HG03103 (cell line): ENCODE measurements at regions not wholly inside any gene's neighbourhood (a gene's known extent, or its start where the extent isn't known, plus 50 kb on each side); places are given as distances from the start of the nearest gene placed in this dataset.

Source experiments
- ATAC-seq: cut with Tn5 transposase; IDR thresholded peaks from one replicate; pipeline ENCODE4 v1.9.1; 2021; ENCODE audit warnings: low read depth; ENCODE audit not compliant: unreplicated experiment

DNA sequence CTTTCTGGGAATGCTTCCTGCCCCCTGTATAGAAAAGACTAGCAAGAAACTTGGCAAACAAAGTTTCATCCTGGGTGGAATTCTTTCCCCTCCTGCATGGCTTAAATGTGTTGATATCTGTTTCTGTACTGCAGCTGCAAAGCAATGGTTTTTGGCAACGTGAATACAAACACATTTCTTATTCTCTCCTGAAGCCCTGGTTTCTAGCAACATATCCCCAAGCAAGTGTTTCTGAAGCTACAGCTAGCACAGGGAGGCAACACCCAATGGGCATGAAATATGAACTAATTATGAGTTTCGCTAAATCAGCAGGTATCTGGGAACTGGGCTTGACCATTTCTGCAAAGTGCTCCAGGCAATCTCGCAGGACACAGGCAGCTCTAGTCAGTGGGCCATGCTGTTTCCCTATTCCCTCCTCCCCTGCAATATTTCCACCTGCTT lies 392.3 kb upstream of the TMPO start:
- ATAC-seq, result no peak

GRCh38 chr12:98126637-98127335 lies 388.6 kb upstream of the TMPO start:
- no peak for ATAC-seq

- ATAC-seq, result no peak
Measured at GRCh38 chr12:98127336-98127679, 388.1 kb upstream of the TMPO start.

GRCh38 chr12:98127854-98128253 lies 387.5 kb upstream of the TMPO start:
- ATAC-seq, result no peak

- no peak for ATAC-seq
Measured at GRCh38 chr12:98136544-98136943, 378.8 kb upstream of the TMPO start.

DNA sequence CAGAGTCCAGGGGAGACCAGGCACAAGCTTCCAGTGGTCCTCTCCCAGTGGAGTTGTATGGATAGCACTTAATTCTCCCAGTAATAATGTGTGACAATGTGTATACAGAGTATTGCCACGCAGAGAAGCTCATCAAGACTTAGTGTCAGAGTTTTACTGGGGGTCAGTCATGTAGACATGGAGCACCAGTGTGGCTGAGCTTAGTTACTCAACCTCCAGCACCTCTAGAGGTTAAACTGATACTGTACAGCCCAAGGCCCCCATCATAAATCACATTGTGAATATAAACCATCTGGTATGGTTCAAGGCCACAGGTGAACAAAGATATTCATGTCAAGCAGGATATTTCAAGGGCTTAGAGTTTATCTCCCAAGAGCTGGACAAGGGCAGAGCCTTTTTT lies 378.1 kb upstream of the TMPO start:
- no peak for ATAC-seq

DNA sequence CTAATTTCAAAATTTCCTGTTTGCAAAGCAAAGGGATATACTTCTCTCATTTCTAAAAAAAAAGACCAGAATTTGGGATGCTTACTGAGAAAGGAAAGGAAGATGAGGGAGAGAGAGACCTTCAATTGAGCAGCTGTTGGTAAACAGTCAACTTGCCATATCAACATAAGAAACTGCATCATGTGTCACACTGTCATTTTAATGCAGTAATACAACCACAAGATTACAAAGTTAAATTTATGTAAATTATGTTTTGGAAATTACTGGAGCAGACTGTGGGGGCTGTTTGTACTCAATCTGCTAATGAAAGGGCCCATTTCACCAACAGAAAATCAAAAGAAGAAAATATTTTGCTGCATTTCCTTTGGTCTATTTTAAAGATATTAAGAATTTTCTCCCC lies 370.4 kb upstream of the TMPO start:
- ATAC-seq, result no peak

GRCh38 chr12:98146043-98146442 lies 369.3 kb upstream of the TMPO start:
- no peak for ATAC-seq

DNA sequence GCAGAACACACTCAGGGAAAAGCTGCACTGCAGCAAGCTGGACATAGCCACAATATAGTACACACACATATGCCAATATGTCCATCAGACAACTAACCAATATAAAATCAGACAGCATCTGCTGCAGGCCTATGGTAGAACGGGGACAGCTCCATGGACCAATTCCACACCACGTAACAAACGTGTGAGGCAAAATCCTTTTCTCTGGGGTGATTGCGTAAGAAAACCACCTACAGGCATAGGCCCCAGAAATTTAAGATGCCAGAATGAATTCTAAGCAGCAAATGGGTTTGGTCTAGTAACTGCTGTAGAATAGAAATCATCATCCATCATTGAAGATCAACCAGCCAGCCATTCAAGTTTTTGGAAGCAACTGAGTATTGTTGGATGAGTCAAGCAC lies 368.9 kb upstream of the TMPO start:
- no peak for ATAC-seq

DNA sequence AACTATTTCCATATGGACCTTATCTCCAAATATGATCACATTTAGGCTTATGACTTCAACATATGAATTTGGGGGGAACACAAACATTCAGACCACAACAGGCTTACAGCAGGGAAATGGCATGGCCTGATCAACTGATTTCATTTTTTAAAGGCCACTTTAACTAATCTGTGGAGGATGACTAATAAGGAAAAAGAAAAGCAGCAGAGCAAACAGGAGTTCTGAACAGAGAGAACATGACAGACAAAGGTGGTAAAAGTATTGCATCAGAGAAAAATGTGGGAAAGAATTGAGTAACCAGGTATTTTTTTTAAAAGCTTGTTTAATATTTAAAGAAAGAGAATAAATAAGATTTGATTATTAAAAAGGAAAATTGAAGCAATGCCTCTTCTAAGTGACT lies 366.1 kb upstream of the TMPO start:
- no peak for ATAC-seq

GRCh38 chr12:98149691-98150210 lies 365.6 kb upstream of the TMPO start:
- ATAC-seq, result no peak

DNA sequence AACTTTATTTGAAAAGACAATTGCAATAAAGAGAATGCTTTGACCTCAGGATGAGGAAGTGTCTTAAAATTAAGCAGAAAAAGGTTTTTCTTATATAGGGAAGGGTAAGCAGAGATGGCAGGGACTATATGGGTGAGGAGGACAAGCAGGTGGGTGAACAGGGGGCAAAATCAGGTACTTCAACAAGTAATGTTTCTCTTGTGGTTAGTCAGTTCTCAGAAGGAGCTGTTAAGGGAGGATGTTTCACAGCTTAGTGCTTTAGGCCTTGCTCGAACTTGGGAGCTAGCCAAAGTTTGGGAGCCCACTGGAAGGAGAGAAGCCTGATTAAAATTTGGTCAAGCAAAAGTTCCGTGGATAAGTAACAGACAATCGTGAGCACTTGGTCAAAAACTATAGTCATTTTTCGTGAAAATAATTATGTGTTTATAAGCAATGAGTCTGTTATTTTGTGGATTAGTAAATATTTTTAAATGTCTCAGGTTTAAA lies 364.2 kb upstream of the TMPO start:
- no peak for ATAC-seq

DNA sequence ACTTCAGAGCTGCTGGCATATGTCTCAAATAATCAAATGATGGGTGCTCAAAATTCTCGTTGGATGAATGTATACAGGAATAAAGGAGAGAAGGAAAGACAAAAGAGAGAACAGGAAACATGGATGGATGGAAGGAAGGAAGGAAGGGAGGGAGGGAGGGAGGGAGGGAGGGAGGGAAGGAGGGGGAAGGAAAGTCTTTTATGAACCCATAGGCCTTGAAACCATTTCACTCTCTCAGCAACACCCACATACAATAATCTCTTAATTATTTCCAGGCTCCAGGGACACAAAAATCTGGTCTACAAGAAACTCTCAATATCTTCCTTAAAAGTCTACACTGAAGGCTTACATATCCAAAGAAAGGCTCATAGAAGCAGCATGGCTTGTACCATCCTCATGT lies 363.4 kb upstream of the TMPO start:
- no peak for ATAC-seq

GRCh38 chr12:98154850-98155249 lies 360.5 kb upstream of the TMPO start:
- ATAC-seq, result no peak

- no peak for ATAC-seq
Measured at GRCh38 chr12:98156697-98157096, 358.7 kb upstream of the TMPO start.

GRCh38 chr12:98162906-98163678 lies 352.3 kb upstream of the TMPO start:
- ATAC-seq, result no peak

GRCh38 chr12:98172304-98172703 lies 343.1 kb upstream of the TMPO start:
- no peak for ATAC-seq

DNA sequence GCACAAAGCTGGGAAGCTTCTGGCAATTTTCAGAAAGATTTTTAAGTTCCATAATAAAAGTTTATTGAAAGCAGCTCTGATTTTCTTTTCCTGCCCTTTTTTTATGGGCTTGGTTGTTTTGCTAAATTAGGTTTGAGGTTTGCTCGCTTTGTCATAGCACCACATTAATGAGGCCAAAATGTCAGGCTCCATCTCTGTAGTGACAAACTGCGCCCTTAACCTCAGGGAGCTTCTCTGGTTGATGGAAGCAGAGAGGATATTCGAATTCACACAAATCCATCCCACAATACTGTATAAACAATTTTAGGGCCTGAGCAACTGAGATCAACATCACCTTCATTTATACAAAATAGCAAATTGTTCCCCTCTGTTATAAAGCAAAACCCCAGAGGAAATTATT lies 342.6 kb upstream of the TMPO start:
- no peak for ATAC-seq

- ATAC-seq, result no peak
Measured at GRCh38 chr12:98173773-98174427, 341.5 kb upstream of the TMPO start.

DNA sequence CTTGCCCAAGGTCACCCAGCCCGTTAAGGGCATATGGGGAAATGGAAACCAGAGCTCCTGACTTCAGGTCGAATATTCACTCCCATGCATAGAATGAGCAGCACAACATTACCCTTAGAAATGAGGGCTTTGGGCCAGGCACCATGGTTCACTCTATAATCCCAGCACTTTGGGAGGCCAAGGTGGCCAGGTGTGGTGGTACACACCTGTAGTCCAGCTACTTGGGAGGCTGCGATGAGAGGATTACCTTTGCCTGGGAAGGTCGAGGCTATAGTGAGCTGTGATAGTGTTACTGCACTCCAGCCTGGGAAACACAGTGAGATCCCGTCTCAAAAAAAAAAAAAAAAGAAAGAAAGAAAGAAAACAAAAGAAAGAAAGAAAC lies 341.0 kb upstream of the TMPO start:
- no peak for ATAC-seq

DNA sequence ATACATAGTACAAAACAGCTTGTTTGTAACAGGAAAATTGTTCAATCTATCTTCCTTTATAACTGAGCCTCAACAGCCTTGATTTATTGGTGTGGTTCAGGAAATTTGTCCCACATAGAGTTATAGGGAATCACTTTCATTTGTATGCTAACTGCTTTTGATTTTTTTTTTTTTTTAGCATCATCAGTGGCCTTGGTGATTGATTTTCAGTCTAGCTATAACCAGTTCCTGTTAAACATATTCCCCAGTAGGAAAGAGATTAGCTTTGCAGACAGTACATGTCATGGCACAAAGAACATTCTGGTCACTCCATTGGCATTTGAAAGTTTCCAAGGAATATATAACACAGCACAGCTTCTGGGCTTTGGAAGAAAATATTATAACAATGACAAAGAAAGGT lies 337.3 kb upstream of the TMPO start:
- ATAC-seq, result no peak
